ENCODE measurements at regions not wholly inside any gene's neighbourhood (a gene's known extent, or its start where the extent isn't known, plus 50 kb on each side); places are given as distances from the start of the nearest gene placed in this dataset.

- TF ChIP-seq CBX1 (IDR thresholded peaks at IDR 0.05; ENCODE audit: low read depth) (no peak), RARG (CRISPR knock-in tag; IDR thresholded peaks at IDR 0.05; ENCODE audit: low read depth) (no peak), FOXP1 (IDR thresholded peaks at IDR 0.05) (no peak), FOXP1 (CRISPR knock-in tag; IDR thresholded peaks at IDR 0.05) (peak; percentile 82), ZNF597 (CRISPR knock-in tag; IDR thresholded peaks at IDR 0.05) (no peak), ZFY (CRISPR knock-in tag; IDR thresholded peaks at IDR 0.05) (no peak), ZNF432 (CRISPR knock-in tag; IDR thresholded peaks at IDR 0.05; ENCODE audit: borderline replicate concordance) (no peak), SOX13 (IDR thresholded peaks at IDR 0.05) (no peak), SOX13 (CRISPR knock-in tag; conservative IDR thresholded peaks at IDR 0.05 in 1 of 2, IDR thresholded peaks at IDR 0.05 in 1 of 2) (peak in 1 of 2 experiments; percentile 52; a peak in 1 of 4 replicates)
- no peak overlapping the region for H3K27ac ChIP-seq (ENCODE audit: extremely low read length, insufficient read depth, low read length)
- H3K9ac ChIP-seq (ENCODE audit: insufficient read depth, low read depth, low read length), result no peak overlapping the region
- H3K4me2 ChIP-seq (ENCODE audit: low read depth, low read length), result no peak overlapping the region
- H3K27me3 ChIP-seq (ENCODE audit: control insufficient read depth in 1 of 2, insufficient read depth in 2 of 2, low read length in 2 of 2), result no peaks in the 10 kb centered on the region
- H4K20me1 ChIP-seq (ENCODE audit: insufficient read depth, low read length), result no peaks in the 10 kb centered on the region
- no peaks in the 10 kb centered on the region for H3K79me2 ChIP-seq (ENCODE audit: insufficient read depth, low read length)
- intact Hi-C loops (cut with micrococcal nuclease; ENCODE audit: unreplicated experiment), result loop anchor here (5.0 kb wide), 1 partner anchor 76 kb away; the partner anchor contains the start of gene DCBLD2
- no peak for DNase-seq (ENCODE audit: low spot score)
- H3K4me3 ChIP-seq (replicated peaks in 1 of 3; ENCODE audit: insufficient read depth in 1 of 3, low read depth in 2 of 3, low read length in 3 of 3), result no peak overlapping the region
- no peaks in the 10 kb centered on the region for H3K9me3 ChIP-seq (ENCODE audit: low read length)
- no peaks in the 10 kb centered on the region for H3K36me3 ChIP-seq (replicated peaks in 1 of 2; ENCODE audit: control insufficient read depth in 1 of 2, insufficient read depth in 2 of 2, low read length in 2 of 2)
- 18% methylated on average over 3 of the region's 3 CpGs for WGBS (ENCODE audit: low lambda C conversion rate)
- ATAC-seq, result no peak
- in situ Hi-C loops (cut with HindIII; ENCODE audit: extremely low pct_ligation_motif_present, low pct_unique_long_range_greater_than_20kb), result no loop called here
- H2AFZ ChIP-seq (ENCODE audit: low read length), result no peak overlapping the region
- CTCF ChIA-PET (ENCODE audit: low intra/inter-chr PET ratio, low total read pairs), result no interaction called here
- no TSS peak for BruUV-seq (replicated peaks)
- no peak for FAIRE-seq
- POLR2A ChIA-PET, result no interaction called here
- H3K4me1 ChIP-seq (ENCODE audit: insufficient read depth, low read length), result peaks cover 16% of the 10 kb centered on the region
Observed at GRCh38 chr3:98978068-98978811, 76.7 kb upstream of the DCBLD2 start.

Measured in HepG2 (cell line).